GM12872 (cell line): ENCODE measurements at regions not wholly inside any gene's neighbourhood (a gene's known extent, or its start where the extent isn't known, plus 50 kb on each side); places are given as distances from the start of the nearest gene placed in this dataset.

Experiments
- TF ChIP-seq, protein P1 (sequence below): IDR thresholded peaks from 3 replicates; pipeline ENCODE4 v1.5.1; 2011; ENCODE audit warnings: low read depth, mild to moderate bottlenecking, low read length, moderate library complexity; ENCODE audit not compliant: insufficient read depth

DNA sequence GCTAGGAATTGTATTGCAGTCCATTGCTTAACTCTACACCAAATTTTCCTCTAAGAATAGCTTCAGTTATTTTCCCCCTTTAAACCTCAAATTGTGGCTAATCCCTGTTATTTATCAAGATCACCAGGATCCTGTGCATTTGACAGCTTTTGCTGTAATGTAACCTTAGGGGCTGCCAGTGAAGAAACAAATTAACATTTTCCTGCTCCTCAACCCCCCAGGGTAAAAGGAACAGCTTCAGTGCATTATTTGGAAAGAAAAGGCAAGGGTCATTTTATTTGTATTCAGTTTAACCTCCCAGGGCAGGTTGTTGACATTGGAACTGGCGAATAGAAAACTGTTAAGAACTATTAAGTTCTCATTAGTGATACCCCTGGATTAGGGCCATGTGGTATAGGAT, 57.0 kb downstream of the PCDH20 start:
- TF ChIP-seq, protein P1, sequence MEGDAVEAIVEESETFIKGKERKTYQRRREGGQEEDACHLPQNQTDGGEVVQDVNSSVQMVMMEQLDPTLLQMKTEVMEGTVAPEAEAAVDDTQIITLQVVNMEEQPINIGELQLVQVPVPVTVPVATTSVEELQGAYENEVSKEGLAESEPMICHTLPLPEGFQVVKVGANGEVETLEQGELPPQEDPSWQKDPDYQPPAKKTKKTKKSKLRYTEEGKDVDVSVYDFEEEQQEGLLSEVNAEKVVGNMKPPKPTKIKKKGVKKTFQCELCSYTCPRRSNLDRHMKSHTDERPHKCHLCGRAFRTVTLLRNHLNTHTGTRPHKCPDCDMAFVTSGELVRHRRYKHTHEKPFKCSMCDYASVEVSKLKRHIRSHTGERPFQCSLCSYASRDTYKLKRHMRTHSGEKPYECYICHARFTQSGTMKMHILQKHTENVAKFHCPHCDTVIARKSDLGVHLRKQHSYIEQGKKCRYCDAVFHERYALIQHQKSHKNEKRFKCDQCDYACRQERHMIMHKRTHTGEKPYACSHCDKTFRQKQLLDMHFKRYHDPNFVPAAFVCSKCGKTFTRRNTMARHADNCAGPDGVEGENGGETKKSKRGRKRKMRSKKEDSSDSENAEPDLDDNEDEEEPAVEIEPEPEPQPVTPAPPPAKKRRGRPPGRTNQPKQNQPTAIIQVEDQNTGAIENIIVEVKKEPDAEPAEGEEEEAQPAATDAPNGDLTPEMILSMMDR, result no peak

DNA sequence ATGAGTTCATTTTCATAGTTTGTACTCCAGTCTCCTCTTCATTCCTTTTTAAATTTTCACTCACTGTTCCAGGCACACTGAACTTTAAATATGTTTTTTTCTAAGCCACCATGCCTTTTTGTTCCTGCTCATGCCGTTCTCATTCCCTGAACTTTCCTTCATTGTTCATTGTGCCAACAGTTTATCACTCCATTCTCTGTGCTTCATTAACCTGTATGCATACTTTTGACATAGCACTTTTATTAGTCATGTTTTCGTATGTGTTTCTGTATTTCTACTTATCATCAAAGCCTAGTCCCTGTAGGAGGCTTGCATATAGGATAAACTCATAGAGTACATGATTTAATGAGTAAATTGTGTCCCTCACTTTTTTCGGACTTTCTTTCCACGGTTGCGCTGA, 65.3 kb downstream of the PCDH20 start:
- TF ChIP-seq, protein P1, result no peak

DNA sequence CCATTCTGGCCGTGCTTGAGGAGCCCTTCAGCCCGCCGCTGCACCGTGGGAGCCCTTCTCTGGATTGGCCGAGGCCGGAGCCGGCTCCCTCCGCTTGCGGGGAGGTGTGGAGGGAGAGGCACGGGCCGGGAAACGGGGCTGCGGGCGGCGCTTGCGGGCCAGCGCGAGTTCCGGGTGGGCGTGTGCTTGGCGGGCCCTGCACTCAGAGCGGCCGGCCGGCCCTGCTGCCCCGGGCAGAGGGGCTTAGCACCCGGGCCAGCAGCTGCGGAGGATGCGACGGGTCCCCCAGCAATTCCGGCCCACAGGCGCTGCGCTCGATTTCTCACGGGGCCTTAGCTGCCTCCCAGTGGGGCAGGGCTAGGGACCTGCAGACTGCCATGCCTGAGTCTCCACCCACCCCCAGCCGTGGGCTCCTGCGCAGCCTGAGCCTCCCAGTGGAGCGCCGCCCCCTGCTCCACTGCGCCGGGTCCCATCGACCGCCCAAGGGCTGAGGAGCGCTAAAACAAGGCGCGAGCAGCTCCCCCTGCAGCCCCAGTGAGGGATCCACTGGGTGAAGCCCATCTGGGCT, 76.5 kb downstream of the PCDH20 start:
- TF ChIP-seq, protein P1, result no peak

DNA sequence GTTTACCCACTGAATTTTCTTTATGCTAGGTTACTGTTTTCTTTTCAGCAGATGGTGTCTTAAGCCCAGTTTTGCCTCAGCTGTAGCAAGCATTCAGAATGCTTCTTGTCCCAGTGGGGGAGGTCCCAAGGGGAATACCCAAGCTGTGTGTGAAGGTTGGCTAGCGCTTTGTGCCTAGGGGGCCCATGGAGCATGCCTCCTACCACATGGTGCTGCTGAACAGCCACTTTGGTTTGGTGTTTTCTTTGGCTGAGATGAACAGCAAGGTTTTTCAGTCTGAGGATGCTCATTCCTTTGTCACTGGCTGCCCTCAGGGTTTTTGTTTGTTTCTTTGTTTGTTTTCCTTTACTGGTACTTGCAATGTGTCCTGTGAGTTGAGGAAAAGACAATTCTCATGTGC, 99.0 kb downstream of the PCDH20 start:
- TF ChIP-seq, protein P1, result no peak

DNA sequence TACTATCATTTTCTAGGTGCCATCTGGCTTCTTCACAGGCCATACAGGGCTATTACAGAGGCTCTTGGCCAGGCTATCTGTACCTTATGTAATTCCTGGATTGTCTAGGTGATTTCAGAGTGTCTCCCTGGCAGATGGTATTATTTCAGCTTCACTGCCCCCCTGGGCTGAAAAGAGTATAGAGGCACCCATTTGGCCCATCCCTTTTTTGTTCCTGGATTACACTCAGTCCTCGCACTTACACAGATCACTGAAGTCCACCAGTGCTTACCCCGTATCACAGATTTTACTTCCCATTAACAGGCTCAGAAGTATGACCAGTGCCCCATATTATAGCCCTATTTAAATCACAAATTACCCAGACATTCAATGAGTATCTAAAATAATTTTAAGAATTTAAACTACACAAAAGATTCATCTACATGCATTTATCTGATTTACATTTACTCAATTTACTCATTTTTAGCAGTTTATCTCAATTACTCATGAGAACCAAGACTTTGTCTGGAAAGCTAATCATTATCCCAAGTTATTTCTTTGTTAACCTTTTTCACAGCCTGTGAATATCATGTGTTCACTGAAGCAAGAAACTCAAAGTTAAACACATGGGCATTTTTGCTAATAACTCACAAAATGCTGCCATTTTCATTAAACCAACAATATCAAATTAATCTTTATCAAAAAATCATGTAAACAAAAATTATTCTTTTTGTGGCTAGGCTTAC, 121.0 kb downstream of the PCDH20 start:
- TF ChIP-seq, protein P1, result no peak

DNA sequence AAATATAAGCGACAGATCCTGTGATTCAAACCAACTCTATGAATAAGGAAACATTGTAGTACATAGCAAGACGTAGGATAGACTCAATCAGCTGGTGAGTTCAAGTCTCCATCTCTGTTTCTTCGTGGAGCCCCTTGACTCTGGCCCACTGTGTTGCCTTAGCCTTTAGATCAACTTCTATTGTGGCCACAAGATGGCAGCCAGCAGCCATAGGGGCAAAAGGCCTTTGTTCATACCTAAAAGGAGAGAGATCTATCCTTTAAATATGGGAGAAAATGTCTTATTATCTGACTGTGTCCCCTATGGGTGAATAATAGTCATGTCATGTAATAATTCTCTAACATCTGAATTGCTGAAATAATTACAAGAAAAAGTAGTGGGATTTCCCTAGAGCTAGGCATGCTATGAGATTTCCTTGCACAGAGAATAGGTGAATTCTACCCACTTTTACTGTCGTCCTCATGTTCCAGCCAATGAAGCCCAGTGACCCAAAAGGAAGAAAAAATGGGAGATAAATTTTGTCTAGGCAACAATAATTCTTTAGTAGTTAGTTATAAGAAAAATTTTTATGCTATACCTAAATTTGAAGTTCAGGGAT, 129.4 kb downstream of the PCDH20 start:
- TF ChIP-seq, protein P1, result peak; percentile 30; the same call in 1 of the 3 replicates

DNA sequence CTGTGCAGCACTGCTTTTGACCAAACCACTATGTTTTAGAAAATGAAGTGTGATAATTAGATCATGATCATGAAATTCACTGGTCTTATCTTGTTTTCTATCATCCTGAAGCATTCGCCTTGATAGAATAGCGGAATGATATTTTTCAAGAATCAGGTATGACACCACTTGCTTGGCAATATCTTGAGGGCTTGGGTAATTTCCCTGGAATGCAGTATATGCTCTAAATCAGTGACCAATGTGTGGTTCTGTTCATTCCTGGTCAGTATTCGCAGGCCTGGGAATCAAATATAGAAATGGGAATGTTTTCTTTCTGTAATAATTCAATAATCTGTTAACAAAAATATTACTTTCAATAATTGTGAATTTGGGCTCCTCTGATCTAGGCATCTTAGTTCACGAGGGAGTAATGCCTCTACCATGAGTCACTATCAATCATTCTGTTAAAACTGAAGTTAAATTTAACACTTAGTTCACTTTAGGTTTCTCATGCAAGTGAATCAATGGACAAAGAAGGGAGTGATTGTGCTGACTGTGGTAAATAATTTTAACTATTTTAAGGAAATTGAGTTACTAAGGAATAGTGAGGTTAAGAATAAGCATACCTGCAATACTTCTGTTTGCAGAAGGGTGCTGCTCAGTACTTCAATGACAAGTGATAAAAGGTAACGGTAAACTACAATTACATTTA, 137.9 kb downstream of the PCDH20 start:
- TF ChIP-seq, protein P1, result no peak
